Midbrain (tissue), 1 donor: ENCODE measurements at regions not wholly inside any gene's neighbourhood (a gene's known extent, or its start where the extent isn't known, plus 50 kb on each side); places are given as distances from the start of the nearest gene placed in this dataset.

Experiments used
- DNase-seq: peaks from one replicate; lab custom pipeline; 2025; lab: John Stamatoyannopoulos, UW

- DNase-seq: no peak
Measured at GRCh38 chr16:77592021-77592420, 130.3 kb upstream of the NUDT7 start.

- no peak for DNase-seq
Measured at GRCh38 chr16:77594057-77594456, 128.3 kb upstream of the NUDT7 start.

- DNase-seq: no peak
Measured at GRCh38 chr16:77594799-77595596, 127.3 kb upstream of the NUDT7 start.

- no peak for DNase-seq
Measured at GRCh38 chr16:77596261-77596660, 126.1 kb upstream of the NUDT7 start.

- DNase-seq: peak; percentile 12
Measured at GRCh38 chr16:77599793-77600415, 122.4 kb upstream of the NUDT7 start.

GRCh38 chr16:77600555-77600954, 121.8 kb upstream of the NUDT7 start:
- no peak for DNase-seq

GRCh38 chr16:77603656-77604055, 118.7 kb upstream of the NUDT7 start:
- no peak for DNase-seq

- DNase-seq: no peak
Measured at GRCh38 chr16:77610496-77610895, 111.8 kb upstream of the NUDT7 start.

GRCh38 chr16:77611386-77611785, 110.9 kb upstream of the NUDT7 start:
- no peak for DNase-seq

GRCh38 chr16:77612596-77612995, 109.7 kb upstream of the NUDT7 start:
- no peak for DNase-seq

GRCh38 chr16:77613095-77613494, 109.2 kb upstream of the NUDT7 start:
- no peak for DNase-seq

- no peak for DNase-seq
Measured at GRCh38 chr16:77617553-77617952, 104.8 kb upstream of the NUDT7 start.

- no peak for DNase-seq
Measured at GRCh38 chr16:77617996-77618395, 104.3 kb upstream of the NUDT7 start.

- no peak for DNase-seq
Measured at GRCh38 chr16:77618951-77619350, 103.4 kb upstream of the NUDT7 start.

- no peak for DNase-seq
Measured at GRCh38 chr16:77624085-77624484, 98.2 kb upstream of the NUDT7 start.

- DNase-seq: no peak
Measured at GRCh38 chr16:77636615-77637014, 85.7 kb upstream of the NUDT7 start.

- DNase-seq: no peak
Measured at GRCh38 chr16:77637940-77638339, 84.4 kb upstream of the NUDT7 start.

- no peak for DNase-seq
Measured at GRCh38 chr16:77643176-77643575, 79.1 kb upstream of the NUDT7 start.

GRCh38 chr16:77645764-77646163, 76.5 kb upstream of the NUDT7 start:
- DNase-seq: no peak

- DNase-seq: no peak
Measured at GRCh38 chr16:77647726-77648125, 74.6 kb upstream of the NUDT7 start.

GRCh38 chr16:77650761-77651160, 71.6 kb upstream of the NUDT7 start:
- DNase-seq: no peak

GRCh38 chr16:77652399-77652798, 69.9 kb upstream of the NUDT7 start:
- no peak for DNase-seq

GRCh38 chr16:77657016-77657415, 65.3 kb upstream of the NUDT7 start:
- no peak for DNase-seq

GRCh38 chr16:77660311-77660710, 62.0 kb upstream of the NUDT7 start:
- peak; percentile 31 for DNase-seq
